SK-N-SH treated with all-trans-retinoic acid at 6 μM for 48 hours (cell line): ENCODE measurements at regions not wholly inside any gene's neighbourhood (a gene's known extent, or its start where the extent isn't known, plus 50 kb on each side); places are given as distances from the start of the nearest gene placed in this dataset.
A peak's percentile ranks its signal among the peaks of the same experiment; 100 is the strongest.

Source experiments
- ATAC-seq: fragments of 200-7000 bp; cut with Tn5 transposase; 3 replicates; pipeline ENCODE4 v1.9.1; 2020; ENCODE audit warnings: mild to moderate bottlenecking, moderate library complexity
- BACH2 ChIP-seq: fragments of 250-450 bp; sonication (Bioruptor Pico); IDR thresholded peaks from 2 replicates; pipeline ENCODE4 v1.9.0; 2021; ENCODE audit warnings: mild to moderate bottlenecking, borderline replicate concordance
- CREB5 ChIP-seq: fragments of 250-450 bp; sonication (Bioruptor Pico); IDR thresholded peaks from 2 replicates; pipeline ENCODE4 v1.5.1; 2020; ENCODE audit warnings: low read depth, mild to moderate bottlenecking, moderate library complexity
- CSDC2 ChIP-seq: fragments of 250-450 bp; sonication (Bioruptor Pico); IDR thresholded peaks from 2 replicates; pipeline ENCODE4 v1.5.0; 2020; ENCODE audit warnings: mild to moderate bottlenecking, moderate library complexity
- CSRNP3 ChIP-seq: fragments of 250-450 bp; sonication (Bioruptor Pico); IDR thresholded peaks from 2 replicates; pipeline ENCODE4 v1.5.1; 2021; ENCODE audit warnings: mild to moderate bottlenecking, moderate library complexity
- GLIS3 ChIP-seq: fragments of 250-450 bp; sonication (Bioruptor Pico); IDR thresholded peaks from 2 replicates; pipeline ENCODE4 v1.5.0; 2020; ENCODE audit warnings: mild to moderate bottlenecking, moderate library complexity
- ISL1 ChIP-seq: fragments of 250-450 bp; sonication (Bioruptor Pico); IDR thresholded peaks from 2 replicates; pipeline ENCODE4 v2.1.2; 2022; ENCODE audit warnings: mild to moderate bottlenecking, moderate library complexity
- OSR1 ChIP-seq: fragments of 250-450 bp; sonication (Bioruptor Pico); IDR thresholded peaks from 2 replicates; pipeline ENCODE4 v1.8.0; 2022; ENCODE audit warnings: moderate library complexity, mild to moderate bottlenecking, inconsistent platforms
- POU6F1 ChIP-seq: fragments of 250-450 bp; sonication (Bioruptor Pico); IDR thresholded peaks from 2 replicates; pipeline ENCODE4 v1.8.0; 2021; ENCODE audit warnings: low read depth, mild to moderate bottlenecking, moderate library complexity, borderline replicate concordance
- RARB ChIP-seq: fragments of 250-450 bp; sonication (Bioruptor Pico); IDR thresholded peaks from 2 replicates; pipeline ENCODE4 v1.8.0; 2021; ENCODE audit warnings: mild to moderate bottlenecking, moderate library complexity
- SNAI2 ChIP-seq: fragments of 250-450 bp; sonication (Bioruptor Pico); IDR thresholded peaks from 2 replicates; pipeline ENCODE4 v1.5.0; 2020; ENCODE audit warnings: mild to moderate bottlenecking, moderate library complexity
- TCF4 ChIP-seq: fragments of 250-450 bp; sonication (Bioruptor Pico); IDR thresholded peaks from 2 replicates; pipeline ENCODE4 v1.8.0; 2021; ENCODE audit warnings: mild to moderate bottlenecking, moderate library complexity, borderline replicate concordance
- TOX ChIP-seq: fragments of 250-450 bp; sonication (Bioruptor Pico); IDR thresholded peaks from 2 replicates; pipeline ENCODE4 v1.8.0; 2021; ENCODE audit warnings: mild to moderate bottlenecking, moderate library complexity, borderline replicate concordance
- TSHZ2 ChIP-seq: fragments of 250-450 bp; sonication (Bioruptor Pico); IDR thresholded peaks from 2 replicates; pipeline ENCODE4 v1.5.0; 2020; ENCODE audit warnings: mild to moderate bottlenecking, moderate library complexity
- ZC3H10 ChIP-seq: fragments of 250-450 bp; sonication (Bioruptor Pico); IDR thresholded peaks from 2 replicates; pipeline ENCODE4 v1.5.1; 2021; ENCODE audit warnings: mild to moderate bottlenecking, moderate library complexity
- ZFP3 ChIP-seq: fragments of 250-450 bp; sonication (Bioruptor Pico); IDR thresholded peaks from 2 replicates; pipeline ENCODE4 v1.5.0; 2020; ENCODE audit warnings: mild to moderate bottlenecking, moderate library complexity
- ZFP30 ChIP-seq: fragments of 450-650 bp; formaldehyde crosslinking; IDR thresholded peaks from 2 replicates; pipeline ENCODE4 v1.5.0; 2022; ENCODE audit warnings: mild to moderate bottlenecking, moderate library complexity
- ZNF565 ChIP-seq: fragments of 450-650 bp; formaldehyde crosslinking; conservative IDR thresholded peaks from 2 replicates; pipeline ENCODE4 v1.5.0; 2020; ENCODE audit warnings: low read depth, mild to moderate bottlenecking, moderate library complexity
- ZNF70 ChIP-seq: fragments of 450-650 bp; formaldehyde crosslinking; IDR thresholded peaks from 2 replicates; pipeline ENCODE4 v1.5.0; 2020; ENCODE audit warnings: mild to moderate bottlenecking, moderate library complexity
- ZNF8 ChIP-seq: fragments of 450-650 bp; formaldehyde crosslinking; IDR thresholded peaks from 2 replicates; pipeline ENCODE4 v1.5.0; 2020; ENCODE audit warnings: mild to moderate bottlenecking, moderate library complexity

- TF ChIP-seq ISL1 (0 out of 2 replicates have a peak, but pooled peaks have one; percentile 60), ZFP30 (CRISPR knock-in tag) (no peak)
- peak; percentile 75 for ATAC-seq
Measured at GRCh38 chr10:36441557-36441956, 683.8 kb upstream of the ANKRD30A start.

- no peak for TF ChIP-seq GLIS3 (CRISPR knock-in tag)
- no peak for TF ChIP-seq BACH2 (CRISPR knock-in tag)
- TF ChIP-seq OSR1 (CRISPR knock-in tag): no peak
- no peak for TF ChIP-seq ZFP3
- no peak for TF ChIP-seq TOX (CRISPR knock-in tag)
- no peak for TF ChIP-seq SNAI2 (CRISPR knock-in tag)
- no peak for TF ChIP-seq TSHZ2
- no peak for TF ChIP-seq ZC3H10
Measured at GRCh38 chr10:36440539-36440938, 684.9 kb upstream of the ANKRD30A start.

GRCh38 chr10:36437367-36437766, 688.0 kb upstream of the ANKRD30A start:
- TF ChIP-seq OSR1 (CRISPR knock-in tag): no peak
- TF ChIP-seq CSRNP3 (CRISPR knock-in tag): no peak
- TF ChIP-seq SNAI2 (CRISPR knock-in tag): no peak
- no peak for TF ChIP-seq TSHZ2
- TF ChIP-seq ZC3H10: no peak
- no peak for TF ChIP-seq ZFP3
- TF ChIP-seq ZNF70 (CRISPR knock-in tag): no peak
- no peak for TF ChIP-seq ZNF565
- no peak for TF ChIP-seq ISL1
- no peak for TF ChIP-seq POU6F1 (CRISPR knock-in tag)
- TF ChIP-seq ZNF8 (CRISPR knock-in tag): no peak
- no peak for TF ChIP-seq TOX (CRISPR knock-in tag)
- TF ChIP-seq CSDC2 (CRISPR knock-in tag): no peak
- no peak for TF ChIP-seq RARB (CRISPR knock-in tag)
- no peak for TF ChIP-seq ZFP30 (CRISPR knock-in tag)
- ATAC-seq: no peak

More at GRCh38 chr10:36440539-36440938, 684.9 kb upstream of the ANKRD30A start:
- ATAC-seq: no peak

GRCh38 chr10:36428507-36428906, 696.9 kb upstream of the ANKRD30A start:
- TF ChIP-seq ZNF565: no peak
- TF ChIP-seq OSR1 (CRISPR knock-in tag): no peak
- no peak for TF ChIP-seq TCF4 (CRISPR knock-in tag)
- no peak for TF ChIP-seq CREB5 (CRISPR knock-in tag)
- TF ChIP-seq, all 23 proteins: peak for 0
- no peak for ATAC-seq
